GM12878 (cell line): ENCODE measurements at regions not wholly inside any gene's neighbourhood (a gene's known extent, or its start where the extent isn't known, plus 50 kb on each side); places are given as distances from the start of the nearest gene placed in this dataset.

Experiments
- ATAC-seq: fragments of 200-7000 bp; cut with Tn5 transposase; 3 replicates; pipeline ENCODE4 v1.9.1; 2020; ENCODE audit warnings: mild to moderate bottlenecking, moderate library complexity
- BruUV-seq: library from RNA; stranded (reverse); fragments of 400-500 nt; replicated peaks from 2 replicates; lab custom pipeline; 2021; lab: Mats Ljungman, UMichigan
- CTCF ChIA-PET: fragments of 300-600 bp; sonication (Branson Sonifier 250); formaldehyde crosslinking; extraction: SDS; loops from one replicate; lab custom pipeline; 2021; ENCODE audit warnings: inconsistent platforms; lab: Yijun Ruan, JAX
- POLR2A ChIA-PET: fragments of 350-600 bp; formaldehyde crosslinking; extraction: SDS; loops from one replicate; lab custom pipeline; 2021; ENCODE audit warnings: inconsistent platforms; lab: Charles Lee
- RAD21 ChIA-PET: fragments of 300-600 bp; sonication (Branson Sonifier 250); formaldehyde crosslinking; loops from one replicate; lab custom pipeline; 2023; ENCODE audit warnings: antibody characterized with exemption; ENCODE audit not compliant: unreplicated experiment; lab: Charles Lee
- SMC1A ChIA-PET: fragments of 300-600 bp; sonication (Branson Sonifier 250); formaldehyde crosslinking; loops from one replicate; lab custom pipeline; 2023; ENCODE audit not compliant: unreplicated experiment, uncharacterized antibody; lab: Charles Lee
- DNase-seq: peaks from one replicate; pipeline ENCODE4 v3.0.0-alpha.2; 2011; ENCODE audit warnings: low read depth, low spot score
- FAIRE-seq: peaks from 3 replicates; lab custom pipeline; 2011; peaks lifted over from hg19 to GRCh38; lab: Jason Lieb, UNC
- H2AFZ ChIP-seq: 2 replicates; pipeline ENCODE4 v1.6.0; 2011; ENCODE audit warnings: low read depth, low read length, control low read depth; ENCODE audit not compliant: control insufficient read depth
- H3K27ac ChIP-seq: 2 replicates; pipeline ENCODE4 v1.5.1; 2011; ENCODE audit warnings: control low read depth; ENCODE audit not compliant: control insufficient read depth, insufficient read depth
- H3K27me3 ChIP-seq, 2 experiments: replicated peaks in 1 of 2; 2 replicates each; pipeline versions ENCODE4 v1.6.0 to v1.6.1; 2011; ENCODE audit warnings: low read length in 1 of 2; ENCODE audit not compliant: control insufficient read depth in 2 of 2, insufficient read depth in 2 of 2
- H3K36me3 ChIP-seq, 2 experiments: 2 replicates each; pipeline ENCODE4 v1.5.1; 2011; ENCODE audit warnings: low read length in 1 of 2; ENCODE audit not compliant: control insufficient read depth in 2 of 2, insufficient read depth in 2 of 2
- H3K4me1 ChIP-seq: 2 replicates; pipeline ENCODE4 v1.6.1; 2011; ENCODE audit warnings: mild to moderate bottlenecking, low read length, moderate library complexity, mixed read lengths; ENCODE audit not compliant: control insufficient read depth, insufficient read depth
- H3K4me2 ChIP-seq: 2 replicates; pipeline ENCODE4 v1.6.0; 2011; ENCODE audit warnings: control low read depth; ENCODE audit not compliant: control insufficient read depth, insufficient read depth
- H3K4me3 ChIP-seq: fragments of 200-600 bp; sonication (generic); 2 replicates; pipeline ENCODE4 v1.5.1; 2016
- H3K79me2 ChIP-seq: 2 replicates; pipeline ENCODE4 v1.6.0; 2011; ENCODE audit warnings: low read length; ENCODE audit not compliant: control insufficient read depth, insufficient read depth
- H3K9ac ChIP-seq: 2 replicates; pipeline ENCODE4 v1.8.0; 2011; ENCODE audit warnings: low read length, control low read depth, mixed read lengths; ENCODE audit not compliant: control insufficient read depth, insufficient read depth
- H3K9me3 ChIP-seq: replicated peaks from 3 replicates; pipeline ENCODE4 v1.5.1; 2011; ENCODE audit warnings: mild to moderate bottlenecking, low read length; ENCODE audit not compliant: control insufficient read depth, insufficient read depth
- H4K20me1 ChIP-seq: 2 replicates; pipeline ENCODE4 v1.6.0; 2011; ENCODE audit not compliant: control insufficient read depth, insufficient read depth
- CHD2 ChIP-seq: IDR thresholded peaks from 2 replicates; pipeline ENCODE4 v1.6.1; 2011; ENCODE audit warnings: low read depth, low read length, improper control_type of control experiment, borderline replicate concordance
- E2F8 ChIP-seq: fragments of 450-650 bp; IDR thresholded peaks from 2 replicates; pipeline ENCODE4 v1.6.1; 2018; ENCODE audit warnings: mild to moderate bottlenecking, low read depth, moderate library complexity; ENCODE audit not compliant: partially characterized antibody
- KAT2A ChIP-seq: conservative IDR thresholded peaks from 2 replicates; pipeline ENCODE4 v1.6.1; 2011; ENCODE audit warnings: low read depth, low read length; ENCODE audit not compliant: control insufficient read depth
- MEF2A ChIP-seq: IDR thresholded peaks from 2 replicates; pipeline ENCODE4 v1.6.1; 2011; ENCODE audit warnings: low read depth, mild to moderate bottlenecking, low read length, moderate library complexity; ENCODE audit not compliant: insufficient read depth
- MEF2B ChIP-seq: fragments of 450-650 bp; IDR thresholded peaks from 2 replicates; pipeline ENCODE4 v1.6.1; 2018; ENCODE audit warnings: mild to moderate bottlenecking, moderate library complexity; ENCODE audit not compliant: partially characterized antibody, poor library complexity, severe bottlenecking
- MLLT1 ChIP-seq: fragments of 450-650 bp; IDR thresholded peaks from 2 replicates; pipeline ENCODE4 v1.6.1; 2016; ENCODE audit warnings: mild to moderate bottlenecking
- PRDM15 ChIP-seq: fragments of 450-650 bp; formaldehyde crosslinking; IDR thresholded peaks from 2 replicates; pipeline ENCODE4 v1.4.0; 2020; ENCODE audit warnings: mild to moderate bottlenecking, moderate library complexity
- SREBF2 ChIP-seq: IDR thresholded peaks from 2 replicates; pipeline ENCODE4 v1.6.1; 2012; ENCODE audit warnings: mild to moderate bottlenecking, low read length
- TARDBP ChIP-seq: IDR thresholded peaks from 2 replicates; pipeline ENCODE4 v1.6.1; 2016; ENCODE audit warnings: borderline replicate concordance
- WGBS: methylation state at CpG from one replicate; pipeline ENCODE4 v1.1.6; 2016; ENCODE audit warnings: low lambda C conversion rate; ENCODE audit not compliant: insufficient replicate concordance, insufficient coverage; ENCODE audit errors: missing lambda C conversion rate; 5-methylcytosine and 5-hydroxymethylcytosine counted together
- in situ Hi-C: fragments of 300-500 bp; cut with MboI; formaldehyde crosslinking; loops from 9 replicates; pipeline ENCODE4 v1.14.3; 2018; ENCODE audit warnings: mixed read lengths
- intact Hi-C: fragments of 100-400 bp; cut with micrococcal nuclease; formaldehyde crosslinking; loops from one replicate; pipeline ENCODE4 v1.14.2; 2022; ENCODE audit not compliant: unreplicated experiment

DNA sequence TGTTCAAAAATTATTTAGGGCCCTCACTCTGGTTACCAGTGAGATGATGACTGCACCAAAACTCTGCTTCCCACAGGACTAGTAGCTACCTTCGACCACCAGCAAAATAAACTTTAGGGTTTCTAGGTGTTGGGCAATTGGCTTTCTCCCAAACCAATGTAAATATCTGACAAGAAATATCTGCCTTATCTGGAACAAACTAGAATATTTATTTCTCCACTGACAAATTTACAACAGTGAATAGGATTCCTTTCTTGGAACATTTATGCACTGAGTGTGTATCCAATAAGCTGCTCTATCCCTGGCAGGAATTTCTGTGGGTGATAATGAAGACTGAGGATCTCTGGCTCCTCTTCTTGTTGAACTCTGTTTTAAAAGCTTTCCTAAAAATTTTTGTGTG lies 148.6 kb downstream of the SLC6A15 start:
- H3K4me1 ChIP-seq = no peaks in the 10 kb centered on the region
- no peaks in the 10 kb centered on the region for H4K20me1 ChIP-seq
- H3K4me3 ChIP-seq = no peak overlapping the region
- ATAC-seq = no peak
- no peak for TF ChIP-seq SREBF2
- TF ChIP-seq MEF2B = no peak
- TF ChIP-seq MEF2A = no peak
- TF ChIP-seq TARDBP = no peak
- no peak for TF ChIP-seq CHD2
- no peak for TF ChIP-seq KAT2A
- ChIA-PET POLR2A (no interaction called here), RAD21 (no interaction called here), SMC1A (no interaction called here), CTCF (no interaction called here)
- 0% methylated on average over 1 of the region's 1 CpG for WGBS
- no peaks in the 10 kb centered on the region for H3K27me3 ChIP-seq
- no peaks in the 10 kb centered on the region for H3K36me3 ChIP-seq
- FAIRE-seq = no peak
- H3K9ac ChIP-seq = no peak overlapping the region
- no peaks in the 10 kb centered on the region for H3K9me3 ChIP-seq
- no peak for DNase-seq
- in situ Hi-C loops (no loop called here), intact Hi-C loops (no loop called here)
- H3K4me2 ChIP-seq = no peak overlapping the region
- H3K79me2 ChIP-seq = no peaks in the 10 kb centered on the region
- BruUV-seq = no TSS peak
- H2AFZ ChIP-seq = no peak overlapping the region
- H3K27ac ChIP-seq = no peak overlapping the region

- in situ Hi-C loops = no loop called here
- CTCF ChIA-PET = no interaction called here
- no TSS peak for BruUV-seq
- no peak for TF ChIP-seq E2F8
- TF ChIP-seq PRDM15 = no peak
- no peak for TF ChIP-seq MLLT1
Observed at GRCh38 chr12:84763107-84763506, 149.5 kb downstream of the SLC6A15 start.

More at GRCh38 chr12:84763107-84763506, 149.5 kb downstream of the SLC6A15 start:
- Histone ChIP-seq H3K4me3 (no peak overlapping the region), H3K27ac (no peak overlapping the region), H3K4me2 (no peak overlapping the region), H3K9me3 (no peaks in the 10 kb centered on the region), H3K4me1 (no peaks in the 10 kb centered on the region), H3K9ac (no peak overlapping the region), H3K36me3 (no peaks in the 10 kb centered on the region), H4K20me1 (no peaks in the 10 kb centered on the region), H3K79me2 (no peaks in the 10 kb centered on the region), H2AFZ (no peak overlapping the region), H3K27me3 (no peaks in the 10 kb centered on the region)
- ChIA-PET POLR2A (no interaction called here), SMC1A (no interaction called here), RAD21 (no interaction called here)
- DNase-seq (no peak), FAIRE-seq (no peak), ATAC-seq (no peak)
- intact Hi-C loops = no loop called here
- WGBS = 0% methylated on average over 1 of the region's 1 CpG
